ENCODE measurements at regions not wholly inside any gene's neighbourhood (a gene's known extent, or its start where the extent isn't known, plus 50 kb on each side); places are given as distances from the start of the nearest gene placed in this dataset.

- no peak for TF ChIP-seq CHD7 (IDR thresholded peaks at IDR 0.05; ENCODE audit: insufficient replicate concordance, low read length)
- no peak for TF ChIP-seq EGR1 (IDR thresholded peaks at IDR 0.05; ENCODE audit: borderline replicate concordance, low read depth, low read length)
- TF ChIP-seq JUND (IDR thresholded peaks at IDR 0.05; ENCODE audit: low read length), result no peak
- no peak for TF ChIP-seq CTCF (IDR thresholded peaks at IDR 0.05; ENCODE audit: control extremely low read depth in 1 of 3, insufficient read depth in 1 of 3, low read depth in 1 of 3, low read length in 3 of 3)
Measured at GRCh38 chr21:22224261-22224660, 1226.1 kb downstream of the NCAM2 start.

Measured in H1 (cell line).